Central memory CD4-positive, alpha-beta T cell (primary cell): ENCODE measurements at regions not wholly inside any gene's neighbourhood (a gene's known extent, or its start where the extent isn't known, plus 50 kb on each side); places are given as distances from the start of the nearest gene placed in this dataset.

ENCODE experiments used
- DNase-seq: peaks from one replicate; pipeline ENCODE4 v3.0.0; 2022

DNA sequence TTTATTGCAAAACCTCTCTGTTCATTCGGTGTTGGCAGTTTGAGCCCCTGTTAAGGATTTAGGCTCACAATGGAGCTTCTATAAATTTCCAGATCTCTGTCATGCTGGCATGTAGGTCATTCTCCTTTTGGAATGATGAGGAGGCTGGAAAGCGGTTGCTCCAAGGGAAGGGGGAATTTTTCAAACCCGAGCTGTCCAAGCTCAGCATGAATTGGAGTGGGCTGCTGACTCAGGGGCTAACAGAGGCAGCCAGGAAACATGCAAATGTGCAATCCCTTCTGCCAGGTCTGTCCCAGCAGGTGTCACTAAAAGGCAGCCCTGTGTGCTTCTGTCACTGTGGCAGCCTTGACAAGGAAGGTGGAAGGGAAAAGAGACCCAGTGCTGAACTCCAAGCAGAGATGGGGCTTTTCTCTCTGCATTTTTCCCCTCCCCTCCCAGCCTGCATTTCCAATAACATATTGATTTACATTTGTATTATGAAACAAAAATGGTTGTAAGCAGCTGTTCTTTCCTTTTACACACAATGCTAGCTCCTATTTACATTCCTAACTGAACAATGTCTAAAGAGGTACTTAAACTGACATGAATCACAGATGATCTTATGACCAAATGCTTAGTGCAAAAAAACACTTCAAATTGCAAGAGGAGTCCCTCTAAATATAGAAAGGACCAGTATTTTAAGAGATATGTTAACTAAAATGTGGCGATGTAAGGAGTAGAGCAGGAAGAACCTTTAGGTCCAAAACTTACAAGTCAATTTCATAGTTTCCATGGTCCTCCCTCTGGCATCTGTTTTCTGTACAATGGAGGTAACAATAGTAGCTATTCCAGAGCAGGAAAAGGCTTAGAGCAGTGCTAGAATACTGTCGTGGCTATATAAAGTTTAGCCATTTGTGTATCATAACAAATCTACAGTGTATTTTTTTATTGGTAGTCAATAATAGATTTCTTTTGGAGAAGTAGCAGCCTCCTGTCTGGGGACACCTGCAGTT lies 84.5 kb upstream of the ATP10A start:
- DNase-seq, result no peak

DNA sequence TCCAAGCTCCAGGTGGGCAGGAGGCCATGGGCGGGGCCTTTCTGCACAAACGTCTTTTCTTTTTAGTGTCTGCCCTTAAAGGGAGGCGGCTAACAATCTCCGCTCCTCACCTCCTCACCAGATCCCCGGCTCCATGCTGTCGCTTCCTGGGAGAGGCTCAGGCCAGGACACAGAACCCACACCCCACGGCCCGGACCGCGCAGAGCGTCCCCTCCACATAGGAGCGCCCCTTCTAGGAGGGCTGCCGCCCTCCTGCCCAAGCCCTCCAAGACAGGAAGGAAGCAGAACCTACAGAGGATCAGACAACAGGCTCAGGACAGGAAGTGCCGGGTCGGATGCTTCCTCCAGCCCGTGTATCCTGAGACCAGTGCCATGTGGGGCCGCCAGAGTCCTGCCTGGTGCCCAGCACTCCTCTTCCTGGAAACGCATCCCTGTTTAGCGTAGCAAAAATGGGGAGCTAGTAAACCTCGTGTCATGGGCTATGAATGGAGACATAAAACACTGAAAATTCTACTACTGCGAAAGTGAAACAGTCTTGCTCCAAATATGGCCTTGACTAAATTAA lies 83.2 kb upstream of the ATP10A start:
- DNase-seq, result no peak

DNA sequence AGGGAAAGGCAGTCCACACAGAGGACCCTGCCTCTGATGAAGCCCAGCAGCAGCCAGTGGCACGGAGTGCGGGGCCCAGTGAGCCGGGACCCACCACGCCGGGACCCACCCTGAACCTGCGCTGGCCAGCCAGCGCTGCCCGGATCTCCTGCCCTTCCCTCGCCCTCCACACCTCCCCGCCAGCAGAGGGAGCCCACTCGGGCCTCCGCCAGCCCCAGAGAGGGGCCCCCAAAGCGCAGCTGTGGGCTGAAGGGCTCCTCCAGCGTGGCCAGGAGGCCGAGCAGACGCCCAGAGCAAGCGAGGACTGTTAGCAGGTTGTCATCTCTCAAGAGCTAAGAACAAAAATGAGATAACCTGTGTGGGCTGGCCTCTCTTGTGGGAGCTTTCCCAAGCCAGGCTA lies 81.3 kb upstream of the ATP10A start:
- DNase-seq, result no peak

DNA sequence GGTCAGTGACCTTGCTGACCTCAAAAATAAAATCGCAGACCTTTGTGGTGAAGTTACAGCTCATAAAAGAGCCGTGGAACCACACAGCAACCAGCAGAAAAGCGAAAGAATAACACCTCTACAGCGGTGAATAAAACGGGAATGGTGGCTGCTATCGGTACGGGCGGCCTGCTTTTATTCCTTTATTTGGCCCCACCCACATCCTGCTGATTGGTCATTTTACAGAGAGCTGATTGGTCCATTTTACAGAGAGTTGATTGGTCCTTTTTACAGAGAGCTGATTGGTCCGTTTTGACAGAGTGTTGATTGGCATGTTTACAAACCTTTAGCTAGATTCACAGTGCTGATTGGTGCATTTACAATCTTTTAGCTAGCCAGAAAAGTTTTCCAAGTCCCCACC lies 80.7 kb upstream of the ATP10A start:
- DNase-seq, result no peak

DNA sequence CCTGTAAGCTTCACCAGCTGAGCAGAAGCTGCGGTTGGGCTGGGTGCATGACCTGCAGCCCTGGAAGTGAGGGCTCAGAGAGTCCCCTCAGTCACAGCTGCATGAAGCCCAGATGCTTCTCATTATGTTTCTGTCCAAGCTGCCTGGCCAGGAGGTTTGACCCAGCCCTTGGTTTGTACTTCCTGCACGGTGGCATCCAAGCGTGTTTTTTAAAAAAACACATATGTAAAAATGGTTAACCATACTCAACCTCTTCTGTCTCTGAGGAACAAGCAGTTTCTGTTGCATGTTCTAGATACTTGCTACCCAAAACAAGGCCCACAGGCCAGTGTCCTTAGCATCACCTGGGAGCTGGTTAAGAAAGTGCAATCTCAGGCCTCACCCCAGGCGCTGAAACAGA lies 76.0 kb upstream of the ATP10A start:
- no peak for DNase-seq

DNA sequence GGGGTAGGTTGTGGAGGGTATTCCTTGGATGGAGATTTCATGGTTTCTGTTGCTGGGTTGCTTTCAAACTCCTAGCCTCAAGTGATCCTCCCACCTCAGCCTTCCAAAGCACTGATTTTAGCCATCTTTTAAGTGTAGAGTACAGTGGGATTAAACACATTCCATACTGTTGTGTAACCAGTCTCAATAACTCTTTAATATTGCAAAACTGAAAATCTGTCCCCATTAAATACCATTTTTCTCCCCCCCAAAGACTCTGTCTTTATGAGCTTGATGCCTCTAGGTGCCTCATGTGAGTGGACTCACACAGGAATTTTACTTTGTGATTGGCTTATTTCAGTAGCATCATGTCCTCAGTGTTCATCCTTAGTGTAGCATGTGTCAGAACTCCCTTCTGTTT lies 74.7 kb upstream of the ATP10A start:
- no peak for DNase-seq

DNA sequence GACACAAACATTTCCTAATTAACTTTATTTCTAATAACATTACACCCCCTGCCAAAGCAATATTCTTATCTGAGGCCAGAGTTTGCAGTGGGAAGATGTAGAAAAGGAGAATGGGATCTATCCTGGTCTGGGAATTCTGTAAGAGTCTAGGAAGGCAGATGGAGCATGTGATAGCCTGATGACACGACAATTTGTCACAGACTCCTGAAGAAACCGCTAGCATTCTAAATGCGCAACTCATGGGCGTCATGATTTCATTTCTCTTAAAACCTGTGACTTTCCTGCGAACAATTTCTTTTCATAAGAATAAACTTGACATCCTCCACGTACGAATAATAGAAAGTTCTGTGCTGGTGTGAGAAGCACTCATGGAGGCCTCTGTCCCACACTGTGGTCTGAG lies 72.9 kb upstream of the ATP10A start:
- DNase-seq, result no peak

DNA sequence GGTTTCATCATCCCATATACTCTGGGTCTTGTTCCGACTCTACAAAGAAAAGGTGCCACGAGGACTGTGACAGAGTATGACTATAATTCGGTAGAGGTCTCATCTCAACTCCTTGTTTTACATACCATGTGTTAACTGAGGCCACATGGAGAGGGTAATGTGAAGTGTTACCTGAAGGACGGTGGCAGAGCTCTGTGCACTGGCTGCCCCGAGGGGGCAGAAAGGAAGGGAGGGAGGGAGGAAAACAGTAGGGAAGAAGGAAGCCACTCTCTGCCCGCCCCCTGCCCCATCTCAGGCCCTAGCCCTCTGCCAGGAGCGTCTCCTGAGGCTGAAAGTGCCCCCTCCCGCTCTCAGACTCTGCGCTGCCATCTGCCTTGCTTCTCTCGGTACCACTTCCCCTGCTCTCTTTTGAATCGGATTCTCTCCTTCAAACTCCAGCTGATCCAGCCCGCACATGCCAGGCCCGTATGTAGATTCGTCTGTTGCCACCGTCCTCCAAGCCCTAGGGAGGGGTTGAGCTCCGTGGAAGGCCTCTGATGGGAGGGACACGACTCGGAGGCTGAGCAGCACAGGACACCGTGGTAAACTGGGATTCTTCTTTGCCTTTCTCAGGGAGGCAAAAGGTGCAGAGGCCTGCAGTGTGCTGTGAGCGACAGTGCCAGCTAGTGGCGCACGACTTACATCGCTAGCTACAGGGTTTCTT lies 70.5 kb upstream of the ATP10A start:
- DNase-seq, result peak; percentile 56

DNA sequence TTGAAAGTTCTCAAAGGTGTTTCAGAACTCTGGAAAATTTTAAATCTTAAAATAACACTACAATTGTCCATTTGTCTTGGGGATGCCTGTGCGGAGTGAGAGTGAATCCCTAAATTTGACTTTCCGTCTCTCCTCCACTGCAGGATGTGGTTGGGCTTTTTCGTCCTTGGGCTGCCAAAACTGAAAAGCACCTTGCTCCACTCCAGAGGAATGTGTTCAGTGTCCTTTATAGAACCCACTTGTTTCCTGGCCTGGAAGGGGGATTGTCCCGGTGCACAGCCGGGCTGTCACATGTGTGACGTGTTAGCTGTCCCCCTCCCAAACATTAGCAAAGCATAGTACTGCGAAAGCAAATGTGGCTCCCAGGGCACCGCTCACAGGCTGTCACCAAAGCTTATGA lies 69.6 kb upstream of the ATP10A start:
- DNase-seq, result no peak

DNA sequence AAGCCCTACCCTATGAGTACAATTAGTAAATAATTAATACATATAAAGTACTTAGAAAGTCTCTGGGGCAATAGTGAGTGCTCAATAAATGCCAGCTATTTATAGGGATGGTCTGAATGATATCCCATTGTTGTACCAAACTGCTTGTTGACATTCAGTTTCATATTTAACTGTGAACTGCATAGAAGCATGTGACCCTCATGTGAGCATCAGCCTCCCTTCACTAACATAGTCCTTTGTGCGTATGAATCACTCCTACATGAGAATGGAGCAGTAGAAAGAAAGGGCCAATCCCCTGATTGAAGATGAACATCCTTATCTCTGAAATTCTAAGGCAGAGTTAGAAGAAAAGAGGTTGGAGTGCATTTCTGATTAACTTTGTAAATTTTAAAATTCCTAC lies 68.7 kb upstream of the ATP10A start:
- DNase-seq, result no peak

DNA sequence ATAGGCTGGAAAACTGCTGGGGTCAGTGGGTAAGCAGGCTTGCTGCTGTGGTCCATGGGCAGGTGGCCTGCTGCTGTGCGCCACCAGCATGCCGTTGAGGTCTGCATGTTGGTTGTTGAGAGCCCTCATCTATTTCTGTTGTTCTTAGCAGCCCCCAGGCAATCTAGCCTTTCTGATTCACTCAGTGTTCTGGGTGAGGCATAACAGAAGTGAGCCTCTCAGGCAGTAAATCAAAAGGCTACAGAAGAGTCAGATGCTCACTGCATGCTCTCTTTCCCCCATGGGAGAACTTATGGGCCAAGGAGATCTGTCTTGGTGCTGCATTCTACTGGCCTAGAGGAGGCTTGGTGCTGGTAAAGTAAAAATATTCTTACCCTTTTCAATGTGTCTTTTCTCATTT lies 67.8 kb upstream of the ATP10A start:
- no peak for DNase-seq
